Endodermal cell (in vitro differentiated cells): ENCODE measurements at regions not wholly inside any gene's neighbourhood (a gene's known extent, or its start where the extent isn't known, plus 50 kb on each side); places are given as distances from the start of the nearest gene placed in this dataset.

Experiments
- DNase-seq: peaks from one replicate; pipeline ENCODE4 v3.0.0-alpha.2; 2017
- H3K27ac ChIP-seq: 2 replicates; pipeline ENCODE4 v1.5.1; 2013; ENCODE audit warnings: mild to moderate bottlenecking, low read depth, low read length, moderate library complexity
- H3K27me3 ChIP-seq: 2 replicates; pipeline ENCODE4 v1.6.1; 2013; ENCODE audit warnings: mild to moderate bottlenecking, low read length, moderate library complexity; ENCODE audit not compliant: insufficient read depth, control insufficient read depth, poor library complexity, severe bottlenecking
- H3K36me3 ChIP-seq: 2 replicates; pipeline ENCODE4 v1.7.0; 2013; ENCODE audit warnings: mild to moderate bottlenecking, low read length, moderate library complexity; ENCODE audit not compliant: control insufficient read depth, insufficient read depth
- H3K4me1 ChIP-seq: one replicate; pipeline ENCODE4 v1.7.0; 2013; ENCODE audit warnings: low read length; ENCODE audit not compliant: control insufficient read depth, insufficient read depth
- H3K4me3 ChIP-seq: 2 replicates; pipeline ENCODE4 v1.5.1; 2013; ENCODE audit warnings: mild to moderate bottlenecking, low read length, moderate library complexity
- H3K9ac ChIP-seq: 2 replicates; pipeline ENCODE4 v1.6.1; 2013; ENCODE audit warnings: mild to moderate bottlenecking, low read length, moderate library complexity; ENCODE audit not compliant: poor library complexity, severe bottlenecking; ENCODE audit errors: extremely low read depth
- H3K9me3 ChIP-seq: 2 replicates; pipeline ENCODE4 v1.6.1; 2013; ENCODE audit warnings: mild to moderate bottlenecking, low read length, moderate library complexity; ENCODE audit not compliant: control insufficient read depth
- H3K27ac Mint-ChIP-seq: 2 replicates; pipeline ENCODE4 v1.8.0; 2020; ENCODE audit warnings: mixed read lengths
- H3K27me3 Mint-ChIP-seq: 2 replicates; pipeline ENCODE4 v1.8.0; 2021; ENCODE audit warnings: mild to moderate bottlenecking, mixed read lengths; ENCODE audit not compliant: insufficient read depth
- H3K36me3 Mint-ChIP-seq: 2 replicates; pipeline ENCODE4 v1.8.0; 2020; ENCODE audit warnings: low read depth, mixed read lengths
- H3K4me1 Mint-ChIP-seq: 2 replicates; pipeline ENCODE4 v1.8.0; 2020; ENCODE audit warnings: mixed read lengths
- H3K4me3 Mint-ChIP-seq: 2 replicates; pipeline ENCODE4 v1.8.0; 2020; ENCODE audit warnings: mild to moderate bottlenecking, moderate library complexity, mixed read lengths
- H3K9me3 Mint-ChIP-seq: 2 replicates; pipeline ENCODE4 v1.8.0; 2020; ENCODE audit warnings: mild to moderate bottlenecking, mixed read lengths
- WGBS, 2 experiments: methylation state at CpG; one replicate each; pipeline versions ENCODE4 v1.1.5 to v1.1.7; 2013; ENCODE audit warnings: missing lambda C conversion rate in 2 of 2, mixed read lengths in 1 of 2; ENCODE audit not compliant: insufficient coverage in 1 of 2, insufficient read length in 1 of 2; 5-methylcytosine and 5-hydroxymethylcytosine counted together
- TF ChIP-seq, protein P1 (sequence below): fragments of 200-600 bp; sonication (generic); conservative IDR thresholded peaks from 2 replicates; pipeline ENCODE4 v1.5.0; 2021; ENCODE audit warnings: antibody characterized with exemption, mild to moderate bottlenecking

DNA sequence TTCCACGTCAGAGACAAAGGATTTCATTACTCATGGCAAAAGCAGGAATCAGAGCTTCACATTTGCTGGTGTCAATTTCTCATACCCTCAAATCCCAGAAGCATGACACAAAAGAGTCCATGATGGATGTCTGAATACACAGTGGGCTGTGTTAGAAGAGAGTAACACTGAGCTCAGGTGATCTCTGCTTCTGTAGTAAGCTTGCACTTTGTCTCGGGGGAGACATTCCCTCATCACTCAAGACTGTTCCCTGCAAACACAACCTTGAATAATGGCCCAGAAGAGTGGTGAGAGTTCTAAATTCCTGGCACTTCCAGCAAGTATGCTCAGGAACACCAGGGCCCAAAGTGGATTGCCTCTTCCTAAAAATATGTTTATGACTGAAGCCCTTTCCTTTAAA lies 1787.2 kb upstream of the SEL1L start:
- Histone ChIP-seq H3K4me1 (no peaks in the 10 kb centered on the region), H3K27ac (no peak overlapping the region), H3K4me3 (no peak overlapping the region), H3K9me3 (peaks cover 3% of the 10 kb centered on the region), H3K9ac (no peak overlapping the region), H3K36me3 (no peaks in the 10 kb centered on the region), H3K27me3 (no peaks in the 10 kb centered on the region)
- no peak overlapping the region for H3K27ac Mint-ChIP-seq
- WGBS, 2 experiments: 95 to 100% methylated on average over 1 to 2 of the region's 2 CpGs
- no peaks in the 10 kb centered on the region for H3K9me3 Mint-ChIP-seq
- no peaks in the 10 kb centered on the region for H3K36me3 Mint-ChIP-seq
- peaks cover 4% of the 10 kb centered on the region for H3K4me1 Mint-ChIP-seq
- H3K4me3 Mint-ChIP-seq: no peak overlapping the region
- no peak for DNase-seq
- no peaks in the 10 kb centered on the region for H3K27me3 Mint-ChIP-seq
- TF ChIP-seq, protein P1, sequence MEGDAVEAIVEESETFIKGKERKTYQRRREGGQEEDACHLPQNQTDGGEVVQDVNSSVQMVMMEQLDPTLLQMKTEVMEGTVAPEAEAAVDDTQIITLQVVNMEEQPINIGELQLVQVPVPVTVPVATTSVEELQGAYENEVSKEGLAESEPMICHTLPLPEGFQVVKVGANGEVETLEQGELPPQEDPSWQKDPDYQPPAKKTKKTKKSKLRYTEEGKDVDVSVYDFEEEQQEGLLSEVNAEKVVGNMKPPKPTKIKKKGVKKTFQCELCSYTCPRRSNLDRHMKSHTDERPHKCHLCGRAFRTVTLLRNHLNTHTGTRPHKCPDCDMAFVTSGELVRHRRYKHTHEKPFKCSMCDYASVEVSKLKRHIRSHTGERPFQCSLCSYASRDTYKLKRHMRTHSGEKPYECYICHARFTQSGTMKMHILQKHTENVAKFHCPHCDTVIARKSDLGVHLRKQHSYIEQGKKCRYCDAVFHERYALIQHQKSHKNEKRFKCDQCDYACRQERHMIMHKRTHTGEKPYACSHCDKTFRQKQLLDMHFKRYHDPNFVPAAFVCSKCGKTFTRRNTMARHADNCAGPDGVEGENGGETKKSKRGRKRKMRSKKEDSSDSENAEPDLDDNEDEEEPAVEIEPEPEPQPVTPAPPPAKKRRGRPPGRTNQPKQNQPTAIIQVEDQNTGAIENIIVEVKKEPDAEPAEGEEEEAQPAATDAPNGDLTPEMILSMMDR: no peak

DNA sequence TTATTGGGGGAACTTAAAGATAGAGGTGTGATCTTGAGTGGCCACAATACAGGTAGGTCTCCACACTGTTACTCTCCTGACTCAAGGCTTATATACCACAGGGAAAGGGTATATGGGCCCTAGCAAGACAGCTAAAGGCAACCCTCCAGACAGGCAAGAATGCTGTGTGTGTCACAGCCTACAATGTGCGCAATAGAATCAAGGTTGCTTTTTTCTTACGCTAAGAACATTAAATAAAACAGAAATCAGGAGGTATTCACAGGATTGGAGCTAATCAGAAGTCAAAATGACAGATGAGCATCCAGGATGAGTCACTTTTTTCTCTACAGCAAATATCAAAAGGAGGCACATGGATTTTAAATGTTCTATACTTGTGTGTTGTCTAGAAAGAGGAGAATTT lies 1797.9 kb upstream of the SEL1L start:
- no peaks in the 10 kb centered on the region for H3K27me3 Mint-ChIP-seq
- Histone ChIP-seq H3K4me3 (no peak overlapping the region), H3K4me1 (no peaks in the 10 kb centered on the region), H3K27me3 (no peaks in the 10 kb centered on the region), H3K27ac (no peak overlapping the region), H3K9me3 (no peaks in the 10 kb centered on the region), H3K36me3 (no peaks in the 10 kb centered on the region), H3K9ac (no peak overlapping the region)
- DNase-seq: no peak
- no peak overlapping the region for H3K4me3 Mint-ChIP-seq
- TF ChIP-seq, protein P1: no peak
- no peaks in the 10 kb centered on the region for H3K9me3 Mint-ChIP-seq
- no peaks in the 10 kb centered on the region for H3K36me3 Mint-ChIP-seq
- peaks cover 11% of the 10 kb centered on the region for H3K4me1 Mint-ChIP-seq
- H3K27ac Mint-ChIP-seq: no peak overlapping the region
- 88 to 93% methylated on average over 2 of the region's 2 CpGs for WGBS, 2 experiments

DNA sequence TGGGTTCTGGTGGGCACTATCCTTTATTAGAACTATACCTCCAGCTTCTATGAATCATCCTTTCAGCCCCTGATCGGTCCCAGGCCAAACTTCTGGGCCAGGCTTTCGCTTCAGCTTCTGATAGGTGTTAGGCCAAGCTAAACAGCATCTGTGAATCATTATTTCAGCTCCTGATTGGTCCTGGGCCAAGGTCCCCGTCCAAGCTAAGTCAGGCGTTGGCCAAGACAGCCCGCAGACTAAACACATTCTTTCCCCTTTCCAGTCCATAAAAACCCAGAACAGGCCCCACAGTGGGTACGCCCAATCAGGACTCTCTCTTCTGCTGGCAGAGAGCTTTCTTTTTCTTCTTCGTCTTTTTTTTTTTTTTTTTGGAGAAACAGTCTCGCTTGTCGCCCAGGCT lies 1808.9 kb upstream of the SEL1L start:
- Mint-ChIP-seq H3K27me3 (no peaks in the 10 kb centered on the region), H3K4me1 (no peaks in the 10 kb centered on the region), H3K9me3 (peaks cover 2% of the 10 kb centered on the region), H3K27ac (no peak overlapping the region), H3K36me3 (no peaks in the 10 kb centered on the region), H3K4me3 (no peak overlapping the region)
- no peak for DNase-seq
- no peak overlapping the region for H3K4me3 ChIP-seq
- no peaks in the 10 kb centered on the region for H3K9me3 ChIP-seq
- TF ChIP-seq, protein P1: no peak
- H3K4me1 ChIP-seq: no peaks in the 10 kb centered on the region
- 93% methylated on average over 4 to 9 of the region's 9 CpGs for WGBS, 2 experiments
- H3K36me3 ChIP-seq: no peaks in the 10 kb centered on the region
- H3K27ac ChIP-seq: no peak overlapping the region
- H3K9ac ChIP-seq: no peak overlapping the region
- H3K27me3 ChIP-seq: no peaks in the 10 kb centered on the region
